Embryonic facial prominence (tissue), 1 donor: ENCODE measurements at regions not wholly inside any gene's neighbourhood (a gene's known extent, or its start where the extent isn't known, plus 50 kb on each side); places are given as distances from the start of the nearest gene placed in this dataset.

Experiments
- DNase-seq: peaks from one replicate; pipeline ENCODE4 v3.0.0-alpha.2; 2016; ENCODE audit errors: extremely low spot score

GRCh38 chr14:55500219-55500701 is 59.8 kb upstream of the TBPL2 start:
- no peak for DNase-seq

GRCh38 chr14:55500708-55501107 is 60.3 kb upstream of the TBPL2 start:
- no peak for DNase-seq

GRCh38 chr14:55502746-55503284 is 62.4 kb upstream of the TBPL2 start:
- DNase-seq, result no peak

- no peak for DNase-seq
Measured at GRCh38 chr14:55505846-55506245, 65.4 kb upstream of the TBPL2 start.

- DNase-seq, result no peak
Measured at GRCh38 chr14:55508676-55509075, 68.3 kb upstream of the TBPL2 start.

- DNase-seq, result no peak
Measured at GRCh38 chr14:55512421-55512820, 67.6 kb upstream of the KTN1 start.

GRCh38 chr14:55513491-55513890 is 66.5 kb upstream of the KTN1 start:
- no peak for DNase-seq

GRCh38 chr14:55514819-55515490 is 65.1 kb upstream of the KTN1 start:
- peak; percentile 13 for DNase-seq

GRCh38 chr14:55516776-55517175 is 63.2 kb upstream of the KTN1 start:
- no peak for DNase-seq

GRCh38 chr14:55518391-55518790 is 61.6 kb upstream of the KTN1 start:
- no peak for DNase-seq

GRCh38 chr14:55519473-55520080 is 60.4 kb upstream of the KTN1 start:
- DNase-seq, result no peak

GRCh38 chr14:55523321-55523720 is 56.7 kb upstream of the KTN1 start:
- DNase-seq, result no peak
